Large intestine (tissue), 3 donors: ENCODE measurements at regions not wholly inside any gene's neighbourhood (a gene's known extent, or its start where the extent isn't known, plus 50 kb on each side); places are given as distances from the start of the nearest gene placed in this dataset.

Experiments used
- DNase-seq, 2 donors: peaks; one replicate each; pipeline versions ENCODE4 v3.0.0 to v3.0.0-alpha.2; 2013
- H3K27ac ChIP-seq: one replicate; pipeline ENCODE4 v1.5.1; 2013; ENCODE audit warnings: low read length
- H3K27me3 ChIP-seq: 2 replicates; pipeline ENCODE4 v1.6.1; 2013; ENCODE audit warnings: low read length; ENCODE audit not compliant: control insufficient read depth, insufficient read depth
- H3K36me3 ChIP-seq: 2 replicates; pipeline ENCODE4 v1.6.1; 2013; ENCODE audit warnings: low read length; ENCODE audit not compliant: control insufficient read depth, insufficient read depth
- H3K4me1 ChIP-seq: one replicate; pipeline ENCODE4 v1.6.1; 2013; ENCODE audit warnings: low read length; ENCODE audit not compliant: control insufficient read depth, insufficient read depth
- H3K4me3 ChIP-seq: one replicate; pipeline ENCODE4 v1.5.1; 2013; ENCODE audit warnings: low read length
- H3K9me3 ChIP-seq: one replicate; pipeline ENCODE4 v1.6.1; 2013; ENCODE audit warnings: mild to moderate bottlenecking, low read depth, low read length, moderate library complexity; ENCODE audit not compliant: control insufficient read depth
- WGBS: methylation state at CpG from one replicate; pipeline ENCODE4 v1.1.5; 2013; ENCODE audit warnings: low lambda C conversion rate; ENCODE audit not compliant: insufficient coverage; 5-methylcytosine and 5-hydroxymethylcytosine counted together

DNA sequence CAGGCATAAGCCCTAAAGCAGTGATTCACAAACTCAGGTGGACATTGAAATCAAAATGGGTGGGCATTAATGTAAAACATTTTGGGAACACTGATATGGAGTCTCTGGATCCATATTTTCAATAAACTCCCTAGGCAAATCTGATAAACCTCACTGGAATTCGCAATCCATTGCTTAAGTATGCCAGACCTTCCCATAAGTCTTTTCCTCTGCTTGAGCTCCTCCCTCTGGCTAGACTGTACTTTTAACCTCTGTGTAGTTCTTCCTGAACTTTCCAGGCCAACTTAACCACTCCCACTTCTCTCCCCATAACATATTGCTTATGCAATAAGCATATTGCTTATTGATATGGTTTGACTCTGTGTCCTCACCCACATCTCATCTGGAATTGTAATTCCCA is 629.7 kb upstream of the IMPG1 start:
- H3K27me3 ChIP-seq = no peaks in the 10 kb centered on the region
- no CpG with 5 or more reads among the region's 1 CpG for WGBS
- H3K27ac ChIP-seq = no peak overlapping the region
- peak in 1 of 2 donors; percentile 36 for DNase-seq
- no peak overlapping the region for H3K4me3 ChIP-seq
- no peaks in the 10 kb centered on the region for H3K9me3 ChIP-seq
- H3K36me3 ChIP-seq = no peaks in the 10 kb centered on the region
- H3K4me1 ChIP-seq = no peaks in the 10 kb centered on the region

DNA sequence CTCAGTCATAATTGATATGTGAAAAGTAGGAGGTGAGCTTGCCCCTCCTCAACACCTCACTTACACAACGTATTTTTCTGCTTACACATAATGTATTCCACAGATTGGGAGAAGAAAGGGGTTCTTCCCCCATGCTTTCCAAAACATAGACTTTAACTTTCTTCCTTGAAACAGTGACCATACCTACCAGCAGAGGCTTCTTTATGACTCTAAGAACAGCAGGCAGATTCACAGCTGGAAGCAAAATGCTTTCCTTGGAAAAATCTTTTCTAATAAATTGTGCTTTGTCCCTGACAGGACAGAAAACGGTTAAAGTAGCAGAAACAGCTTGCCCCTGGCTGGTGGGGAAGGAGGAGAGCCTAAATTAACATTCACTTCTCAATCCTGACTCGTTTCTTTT is 629.1 kb upstream of the IMPG1 start:
- Histone ChIP-seq H3K4me1 (no peaks in the 10 kb centered on the region), H3K27me3 (no peaks in the 10 kb centered on the region), H3K36me3 (no peaks in the 10 kb centered on the region), H3K4me3 (no peak overlapping the region), H3K9me3 (no peaks in the 10 kb centered on the region), H3K27ac (no peak overlapping the region)
- no CpG with 5 or more reads among the region's 3 CpGs for WGBS
- no peak for DNase-seq

DNA sequence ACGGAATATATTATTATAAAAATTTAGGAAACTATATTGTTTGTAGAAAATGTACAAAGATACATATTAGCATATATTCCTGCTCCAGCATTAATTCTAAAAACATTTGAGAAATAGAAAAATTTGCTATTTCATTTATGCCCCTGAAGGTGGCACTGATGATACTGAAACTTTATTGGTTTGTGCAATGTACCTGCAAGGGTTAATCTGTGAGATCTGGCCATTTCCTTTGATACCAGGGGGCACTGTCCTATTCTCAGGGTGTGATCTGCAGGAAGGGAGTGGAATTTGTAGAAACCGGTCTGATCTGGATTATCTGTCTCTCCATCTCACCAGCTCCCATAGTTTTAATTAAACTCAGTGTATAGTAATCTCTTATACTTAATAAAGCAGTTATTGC is 625.1 kb upstream of the IMPG1 start:
- Histone ChIP-seq H3K27ac (no peak overlapping the region), H3K27me3 (no peaks in the 10 kb centered on the region), H3K4me1 (no peaks in the 10 kb centered on the region), H3K4me3 (no peak overlapping the region), H3K9me3 (no peaks in the 10 kb centered on the region), H3K36me3 (no peaks in the 10 kb centered on the region)
- no CpG with 5 or more reads among the region's 2 CpGs for WGBS
- DNase-seq = no peak

DNA sequence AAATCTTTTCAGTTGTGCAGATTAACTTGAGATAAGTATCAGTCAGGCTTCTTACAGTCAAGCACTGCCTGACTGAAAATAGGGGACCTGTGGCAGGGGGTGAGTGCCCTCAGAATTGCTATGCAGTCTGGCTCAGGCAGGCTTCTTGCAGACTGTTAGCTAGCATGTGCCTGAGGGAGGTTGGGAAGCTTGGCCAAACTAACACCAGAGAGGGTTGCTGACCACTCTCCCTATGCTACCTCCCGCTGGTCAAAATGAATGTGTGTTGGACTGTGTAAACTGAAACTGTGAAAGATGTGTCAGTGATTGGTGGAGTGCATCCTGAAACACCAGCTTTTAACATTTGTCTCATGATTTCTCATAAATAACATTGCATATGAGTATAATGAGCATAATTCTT is 622.3 kb upstream of the IMPG1 start:
- no peaks in the 10 kb centered on the region for H3K9me3 ChIP-seq
- no CpG with 5 or more reads among the region's 1 CpG for WGBS
- H3K4me1 ChIP-seq = no peaks in the 10 kb centered on the region
- DNase-seq = no peak
- no peaks in the 10 kb centered on the region for H3K27me3 ChIP-seq
- H3K4me3 ChIP-seq = no peak overlapping the region
- H3K27ac ChIP-seq = no peak overlapping the region
- no peaks in the 10 kb centered on the region for H3K36me3 ChIP-seq

DNA sequence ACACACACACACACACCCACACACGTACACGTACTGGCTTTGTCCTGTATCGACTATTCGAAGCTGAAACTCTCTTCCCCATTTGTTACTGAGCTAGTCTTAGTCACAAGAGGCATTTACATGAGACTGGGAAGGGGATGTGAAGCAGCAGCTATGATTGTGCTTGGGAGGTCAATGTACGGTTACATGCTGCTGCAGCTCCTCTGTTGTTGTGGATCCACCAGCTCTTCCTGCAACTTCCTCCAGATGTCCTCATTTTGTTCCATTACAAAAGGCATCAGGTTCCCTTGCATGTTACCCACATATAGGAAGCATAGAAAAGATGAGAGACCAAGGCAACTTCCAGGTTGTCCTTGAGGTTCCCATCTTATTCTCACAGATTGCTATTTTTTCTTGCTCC is 612.4 kb upstream of the IMPG1 start:
- H3K4me3 ChIP-seq = no peak overlapping the region
- no peak overlapping the region for H3K27ac ChIP-seq
- no peaks in the 10 kb centered on the region for H3K9me3 ChIP-seq
- WGBS = no CpG with 5 or more reads among the region's 5 CpGs
- H3K36me3 ChIP-seq = no peaks in the 10 kb centered on the region
- peak; percentile 12 to 50 for DNase-seq
- H3K27me3 ChIP-seq = no peaks in the 10 kb centered on the region
- H3K4me1 ChIP-seq = no peaks in the 10 kb centered on the region

DNA sequence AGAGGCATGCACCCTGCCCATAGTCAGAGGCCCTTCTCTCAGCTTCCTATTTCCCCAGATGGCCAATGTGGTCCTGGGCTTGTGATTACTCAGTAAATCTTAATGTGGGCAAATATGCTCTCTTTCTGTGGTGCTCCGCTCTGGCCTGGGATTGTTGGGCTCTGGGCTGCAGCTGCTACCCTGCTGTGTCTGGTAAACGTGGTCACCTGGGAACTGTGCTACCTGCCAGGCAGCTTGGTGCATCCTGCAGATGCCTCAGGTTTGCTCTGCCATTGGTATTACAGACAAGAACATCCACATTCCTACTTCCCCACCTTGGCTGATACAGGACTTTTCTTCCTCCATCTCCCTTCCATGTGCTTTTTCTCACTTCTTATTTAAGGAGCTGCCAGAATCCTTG is 611.5 kb upstream of the IMPG1 start:
- no peak overlapping the region for H3K4me3 ChIP-seq
- no CpG with 5 or more reads among the region's 2 CpGs for WGBS
- H3K27ac ChIP-seq = no peak overlapping the region
- no peaks in the 10 kb centered on the region for H3K9me3 ChIP-seq
- no peaks in the 10 kb centered on the region for H3K4me1 ChIP-seq
- DNase-seq = no peak
- H3K36me3 ChIP-seq = no peaks in the 10 kb centered on the region
- no peaks in the 10 kb centered on the region for H3K27me3 ChIP-seq

DNA sequence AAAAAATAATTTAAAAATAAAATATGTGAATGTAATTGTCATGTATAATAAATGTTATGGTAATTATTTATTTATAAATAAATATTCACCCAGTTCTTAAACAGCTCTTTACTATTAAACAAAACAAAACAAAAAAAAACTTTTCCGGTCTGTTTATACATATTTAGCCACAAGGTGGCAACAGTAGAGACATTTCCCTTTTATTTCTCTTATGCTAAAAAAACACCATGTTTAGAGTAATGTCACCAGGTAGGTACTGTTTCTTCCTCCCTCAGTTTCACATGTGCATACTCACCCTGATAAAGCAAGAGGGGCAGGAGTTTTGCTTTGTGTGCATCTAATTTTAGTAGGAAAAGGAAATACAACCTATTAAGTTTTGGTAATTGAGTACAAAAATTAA is 610.4 kb upstream of the IMPG1 start:
- Histone ChIP-seq H3K4me3 (no peak overlapping the region), H3K27me3 (no peaks in the 10 kb centered on the region), H3K4me1 (no peaks in the 10 kb centered on the region), H3K9me3 (no peaks in the 10 kb centered on the region), H3K27ac (no peak overlapping the region), H3K36me3 (no peaks in the 10 kb centered on the region)
- 20% methylated on average over 1 of the region's 1 CpG for WGBS
- no peak for DNase-seq

DNA sequence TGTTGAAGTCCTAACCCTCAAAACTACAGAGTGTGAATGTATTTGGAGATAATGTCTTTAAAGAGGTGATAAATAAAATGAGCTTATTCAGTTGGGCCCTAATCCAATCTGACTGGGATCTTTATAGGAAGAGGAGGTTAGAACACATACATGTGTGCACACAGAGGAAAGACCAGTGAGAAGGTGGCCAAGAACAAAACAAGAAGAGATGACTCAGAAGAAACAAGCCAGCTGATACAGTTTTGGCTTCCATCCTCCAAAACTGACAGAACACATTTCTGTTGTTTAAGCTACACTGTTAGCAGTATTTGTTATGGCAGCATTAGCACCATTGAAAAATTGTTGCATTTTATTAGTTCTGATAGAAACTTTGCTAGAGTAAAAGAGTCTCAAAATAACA is 609.3 kb upstream of the IMPG1 start:
- no peak for DNase-seq
- H3K4me3 ChIP-seq = no peak overlapping the region

DNA sequence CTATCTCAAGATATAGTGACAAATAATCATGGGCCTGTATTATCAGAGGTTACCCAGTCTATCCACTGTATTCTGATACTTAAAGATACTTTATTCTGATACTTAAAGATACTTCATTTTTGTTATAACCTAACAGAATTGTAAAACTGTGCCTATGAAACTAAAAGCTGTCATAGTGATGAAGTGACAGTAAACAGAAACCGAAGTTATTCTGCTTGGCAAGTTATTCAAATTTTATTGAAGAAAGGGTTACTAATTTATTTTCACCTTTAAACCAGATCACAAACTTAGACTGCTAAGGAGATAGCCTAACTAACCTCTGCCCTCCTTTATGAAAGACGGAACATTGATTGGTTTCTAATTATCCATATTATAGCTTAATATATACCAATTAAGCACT is 604.6 kb upstream of the IMPG1 start:
- WGBS = 86% methylated on average over 1 of the region's 2 CpGs
- Histone ChIP-seq H3K36me3 (no peaks in the 10 kb centered on the region), H3K27me3 (no peaks in the 10 kb centered on the region), H3K27ac (no peak overlapping the region), H3K9me3 (no peaks in the 10 kb centered on the region), H3K4me1 (no peaks in the 10 kb centered on the region), H3K4me3 (no peak overlapping the region)
- DNase-seq = no peak

More for the DNA sequence above, 609.3 kb upstream of the IMPG1 start:
- H3K9me3 ChIP-seq = no peaks in the 10 kb centered on the region
- H3K27ac ChIP-seq = no peak overlapping the region
- no peaks in the 10 kb centered on the region for H3K36me3 ChIP-seq
- H3K4me1 ChIP-seq = no peaks in the 10 kb centered on the region
- no peaks in the 10 kb centered on the region for H3K27me3 ChIP-seq

DNA sequence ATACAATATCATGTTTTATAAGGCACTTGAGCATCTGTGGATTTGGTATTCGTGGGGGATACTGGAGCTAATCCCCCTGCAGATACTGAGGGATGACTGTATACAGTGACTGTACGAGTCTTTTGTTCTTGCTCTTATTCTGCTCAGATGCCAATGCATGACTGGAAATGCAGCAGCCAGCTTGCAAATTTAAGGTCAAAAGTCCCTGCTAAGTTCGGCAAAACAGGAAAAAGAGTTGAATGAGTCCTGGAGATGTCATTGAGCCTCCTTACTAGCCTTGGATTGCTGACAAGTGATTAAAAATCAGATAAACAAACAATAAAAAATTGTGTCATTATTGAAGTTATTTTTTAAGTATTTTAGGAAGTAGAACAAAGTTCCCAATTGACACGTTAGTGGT is 599.3 kb upstream of the IMPG1 start:
- 100% methylated on average over 1 of the region's 4 CpGs for WGBS
- H3K9me3 ChIP-seq = no peaks in the 10 kb centered on the region

DNA sequence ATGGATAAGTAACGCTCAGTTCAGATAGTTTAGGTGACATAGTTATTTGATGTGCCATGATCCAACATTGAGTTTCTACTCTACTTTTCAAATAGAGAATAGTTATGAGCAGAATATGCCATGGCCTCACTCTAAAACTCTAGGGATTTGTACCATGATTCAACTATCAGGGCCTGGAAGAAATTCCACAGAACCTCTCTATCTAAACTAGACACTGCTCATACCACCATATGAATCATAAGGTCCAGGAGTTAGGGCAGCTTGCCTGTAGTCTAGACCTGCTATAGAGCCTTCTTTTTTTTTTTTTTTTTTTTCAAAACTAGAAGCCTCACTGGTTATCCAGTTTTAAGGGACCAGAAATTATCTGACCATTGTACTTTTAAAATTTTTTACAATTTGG is 571.8 kb upstream of the IMPG1 start:
- Histone ChIP-seq H3K4me1 (no peaks in the 10 kb centered on the region), H3K9me3 (no peaks in the 10 kb centered on the region), H3K27me3 (no peaks in the 10 kb centered on the region), H3K36me3 (no peaks in the 10 kb centered on the region), H3K27ac (no peak overlapping the region), H3K4me3 (no peak overlapping the region)
- no CpG with 5 or more reads among the region's 1 CpG for WGBS
- DNase-seq = no peak

More for the DNA sequence above, 599.3 kb upstream of the IMPG1 start:
- no peak overlapping the region for H3K27ac ChIP-seq
- no peak for DNase-seq
- no peaks in the 10 kb centered on the region for H3K4me1 ChIP-seq
- H3K27me3 ChIP-seq = no peaks in the 10 kb centered on the region
- no peaks in the 10 kb centered on the region for H3K36me3 ChIP-seq
- no peak overlapping the region for H3K4me3 ChIP-seq
